ENCODE measurements at regions not wholly inside any gene's neighbourhood (a gene's known extent, or its start where the extent isn't known, plus 50 kb on each side); places are given as distances from the start of the nearest gene placed in this dataset.

- no peak for TF ChIP-seq JUN (CRISPR knock-in tag; IDR thresholded peaks at IDR 0.05)
- no peak for TF ChIP-seq ISX (CRISPR knock-in tag; conservative IDR thresholded peaks at IDR 0.05)
- no peak for TF ChIP-seq POLR2A (IDR thresholded peaks at IDR 0.05; ENCODE audit: insufficient read depth in 1 of 2, low read depth in 2 of 2, low read length in 2 of 2)
- TF ChIP-seq, protein P1, sequence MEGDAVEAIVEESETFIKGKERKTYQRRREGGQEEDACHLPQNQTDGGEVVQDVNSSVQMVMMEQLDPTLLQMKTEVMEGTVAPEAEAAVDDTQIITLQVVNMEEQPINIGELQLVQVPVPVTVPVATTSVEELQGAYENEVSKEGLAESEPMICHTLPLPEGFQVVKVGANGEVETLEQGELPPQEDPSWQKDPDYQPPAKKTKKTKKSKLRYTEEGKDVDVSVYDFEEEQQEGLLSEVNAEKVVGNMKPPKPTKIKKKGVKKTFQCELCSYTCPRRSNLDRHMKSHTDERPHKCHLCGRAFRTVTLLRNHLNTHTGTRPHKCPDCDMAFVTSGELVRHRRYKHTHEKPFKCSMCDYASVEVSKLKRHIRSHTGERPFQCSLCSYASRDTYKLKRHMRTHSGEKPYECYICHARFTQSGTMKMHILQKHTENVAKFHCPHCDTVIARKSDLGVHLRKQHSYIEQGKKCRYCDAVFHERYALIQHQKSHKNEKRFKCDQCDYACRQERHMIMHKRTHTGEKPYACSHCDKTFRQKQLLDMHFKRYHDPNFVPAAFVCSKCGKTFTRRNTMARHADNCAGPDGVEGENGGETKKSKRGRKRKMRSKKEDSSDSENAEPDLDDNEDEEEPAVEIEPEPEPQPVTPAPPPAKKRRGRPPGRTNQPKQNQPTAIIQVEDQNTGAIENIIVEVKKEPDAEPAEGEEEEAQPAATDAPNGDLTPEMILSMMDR (CRISPR knock-in tag; IDR thresholded peaks at IDR 0.05), result no peak
- no peak for TF ChIP-seq PHF8 (CRISPR knock-in tag; IDR thresholded peaks at IDR 0.05)
- TF ChIP-seq KAT7 (CRISPR knock-in tag; IDR thresholded peaks at IDR 0.05; ENCODE audit: borderline replicate concordance), result no peak
- TF ChIP-seq, protein P2, sequence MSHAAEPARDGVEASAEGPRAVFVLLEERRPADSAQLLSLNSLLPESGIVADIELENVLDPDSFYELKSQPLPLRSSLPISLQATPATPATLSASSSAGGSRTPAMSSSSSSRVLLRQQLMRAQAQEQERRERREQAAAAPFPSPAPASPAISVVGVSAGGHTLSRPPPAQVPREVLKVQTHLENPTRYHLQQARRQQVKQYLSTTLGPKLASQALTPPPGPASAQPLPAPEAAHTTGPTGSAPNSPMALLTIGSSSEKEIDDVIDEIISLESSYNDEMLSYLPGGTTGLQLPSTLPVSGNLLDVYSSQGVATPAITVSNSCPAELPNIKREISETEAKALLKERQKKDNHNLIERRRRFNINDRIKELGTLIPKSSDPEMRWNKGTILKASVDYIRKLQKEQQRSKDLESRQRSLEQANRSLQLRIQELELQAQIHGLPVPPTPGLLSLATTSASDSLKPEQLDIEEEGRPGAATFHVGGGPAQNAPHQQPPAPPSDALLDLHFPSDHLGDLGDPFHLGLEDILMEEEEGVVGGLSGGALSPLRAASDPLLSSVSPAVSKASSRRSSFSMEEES (CRISPR knock-in tag; IDR thresholded peaks at IDR 0.05), result no peak
- no peak for TF ChIP-seq UBTF (CRISPR knock-in tag; IDR thresholded peaks at IDR 0.05)
- TF ChIP-seq, protein P3, sequence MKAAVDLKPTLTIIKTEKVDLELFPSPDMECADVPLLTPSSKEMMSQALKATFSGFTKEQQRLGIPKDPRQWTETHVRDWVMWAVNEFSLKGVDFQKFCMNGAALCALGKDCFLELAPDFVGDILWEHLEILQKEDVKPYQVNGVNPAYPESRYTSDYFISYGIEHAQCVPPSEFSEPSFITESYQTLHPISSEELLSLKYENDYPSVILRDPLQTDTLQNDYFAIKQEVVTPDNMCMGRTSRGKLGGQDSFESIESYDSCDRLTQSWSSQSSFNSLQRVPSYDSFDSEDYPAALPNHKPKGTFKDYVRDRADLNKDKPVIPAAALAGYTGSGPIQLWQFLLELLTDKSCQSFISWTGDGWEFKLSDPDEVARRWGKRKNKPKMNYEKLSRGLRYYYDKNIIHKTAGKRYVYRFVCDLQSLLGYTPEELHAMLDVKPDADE (CRISPR knock-in tag; IDR thresholded peaks at IDR 0.05), result no peak
- TF ChIP-seq, protein P4, sequence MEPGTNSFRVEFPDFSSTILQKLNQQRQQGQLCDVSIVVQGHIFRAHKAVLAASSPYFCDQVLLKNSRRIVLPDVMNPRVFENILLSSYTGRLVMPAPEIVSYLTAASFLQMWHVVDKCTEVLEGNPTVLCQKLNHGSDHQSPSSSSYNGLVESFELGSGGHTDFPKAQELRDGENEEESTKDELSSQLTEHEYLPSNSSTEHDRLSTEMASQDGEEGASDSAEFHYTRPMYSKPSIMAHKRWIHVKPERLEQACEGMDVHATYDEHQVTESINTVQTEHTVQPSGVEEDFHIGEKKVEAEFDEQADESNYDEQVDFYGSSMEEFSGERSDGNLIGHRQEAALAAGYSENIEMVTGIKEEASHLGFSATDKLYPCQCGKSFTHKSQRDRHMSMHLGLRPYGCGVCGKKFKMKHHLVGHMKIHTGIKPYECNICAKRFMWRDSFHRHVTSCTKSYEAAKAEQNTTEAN (CRISPR knock-in tag; conservative IDR thresholded peaks at IDR 0.05), result no peak
- no peak for TF ChIP-seq LRRFIP1 (CRISPR knock-in tag; conservative IDR thresholded peaks at IDR 0.05)
Measured at GRCh38 chr9:107982745-107983144, 493.2 kb upstream of the KLF4 start.

Data from HepG2 (cell line).